IPS DF 6.9 (cell line): ENCODE measurements at regions not wholly inside any gene's neighbourhood (a gene's known extent, or its start where the extent isn't known, plus 50 kb on each side); places are given as distances from the start of the nearest gene placed in this dataset.

Experiments
- DNase-seq: peaks from one replicate; pipeline ENCODE4 v3.0.0-alpha.2; 2013; ENCODE audit warnings: low read depth, low spot score
- H3K27ac ChIP-seq: one replicate; pipeline ENCODE4 v1.5.1; 2013; ENCODE audit warnings: low read length, control low read depth
- H3K27me3 ChIP-seq: 2 replicates; pipeline ENCODE4 v1.6.1; 2013; ENCODE audit warnings: mild to moderate bottlenecking, low read length; ENCODE audit not compliant: control insufficient read depth, insufficient read depth
- H3K36me3 ChIP-seq: 2 replicates; pipeline ENCODE4 v1.6.1; 2013; ENCODE audit warnings: low read length; ENCODE audit not compliant: control insufficient read depth, insufficient read depth
- H3K4me1 ChIP-seq: 2 replicates; pipeline ENCODE4 v1.6.1; 2013; ENCODE audit warnings: low read length; ENCODE audit not compliant: control insufficient read depth, insufficient read depth
- H3K4me3 ChIP-seq: 2 replicates; pipeline ENCODE4 v1.5.1; 2013; ENCODE audit warnings: mild to moderate bottlenecking, low read length
- H3K9me3 ChIP-seq: 2 replicates; pipeline ENCODE4 v1.6.1; 2013; ENCODE audit warnings: low read length, inconsistent platforms; ENCODE audit not compliant: control insufficient read depth, insufficient read depth
- WGBS: extraction: QIAGEN DNeasy Blood & Tissue Kit; methylation state at CpG from one replicate; pipeline ENCODE4 v1.1.7; 2013; ENCODE audit warnings: mixed read lengths, missing lambda C conversion rate; ENCODE audit not compliant: insufficient read length, insufficient coverage; 5-methylcytosine and 5-hydroxymethylcytosine counted together

- Histone ChIP-seq H3K27ac (no peak overlapping the region), H3K36me3 (no peaks in the 10 kb centered on the region), H3K9me3 (no peaks in the 10 kb centered on the region), H3K4me1 (no peaks in the 10 kb centered on the region), H3K4me3 (no peak overlapping the region), H3K27me3 (no peaks in the 10 kb centered on the region)
- DNase-seq, result no peak
These were observed 153.8 kb upstream of the UBL3 start for GRCh38 chr13:30004204-30004603.

GRCh38 chr13:30002577-30002976 is 152.2 kb upstream of the UBL3 start:
- no peak for DNase-seq
- Histone ChIP-seq H3K27me3 (no peaks in the 10 kb centered on the region), H3K4me3 (no peak overlapping the region), H3K9me3 (no peaks in the 10 kb centered on the region), H3K27ac (no peak overlapping the region), H3K4me1 (no peaks in the 10 kb centered on the region), H3K36me3 (no peaks in the 10 kb centered on the region)
- no CpG with 5 or more reads among the region's 1 CpG for WGBS

- H3K27me3 ChIP-seq, result no peaks in the 10 kb centered on the region
- no peaks in the 10 kb centered on the region for H3K4me1 ChIP-seq
- no peak overlapping the region for H3K27ac ChIP-seq
- no peak for DNase-seq
- no CpG with 5 or more reads among the region's 11 CpGs for WGBS
- H3K9me3 ChIP-seq, result no peaks in the 10 kb centered on the region
- H3K36me3 ChIP-seq, result no peaks in the 10 kb centered on the region
- no peak overlapping the region for H3K4me3 ChIP-seq
These were observed 150.0 kb upstream of the UBL3 start for GRCh38 chr13:30000370-30000765.

- H3K9me3 ChIP-seq, result no peaks in the 10 kb centered on the region
- WGBS, result no CpG with 5 or more reads among the region's 18 CpGs
- H3K36me3 ChIP-seq, result no peaks in the 10 kb centered on the region
- H3K27ac ChIP-seq, result no peak overlapping the region
- no peaks in the 10 kb centered on the region for H3K27me3 ChIP-seq
- DNase-seq, result no peak
- no peak overlapping the region for H3K4me3 ChIP-seq
- no peaks in the 10 kb centered on the region for H3K4me1 ChIP-seq
These were observed 149.3 kb upstream of the UBL3 start for GRCh38 chr13:29999492-30000369.

GRCh38 chr13:29996316-29996715 is 145.9 kb upstream of the UBL3 start:
- no peaks in the 10 kb centered on the region for H3K9me3 ChIP-seq
- no peaks in the 10 kb centered on the region for H3K4me1 ChIP-seq
- H3K4me3 ChIP-seq, result no peak overlapping the region
- no peak for DNase-seq
- H3K27ac ChIP-seq, result no peak overlapping the region
- no peaks in the 10 kb centered on the region for H3K36me3 ChIP-seq
- H3K27me3 ChIP-seq, result no peaks in the 10 kb centered on the region
- WGBS, result no CpG with 5 or more reads among the region's 8 CpGs

- H3K27me3 ChIP-seq, result no peaks in the 10 kb centered on the region
- H3K4me1 ChIP-seq, result no peaks in the 10 kb centered on the region
- no peaks in the 10 kb centered on the region for H3K9me3 ChIP-seq
- H3K4me3 ChIP-seq, result no peak overlapping the region
- WGBS, result no CpG with 5 or more reads among the region's 10 CpGs
- no peaks in the 10 kb centered on the region for H3K36me3 ChIP-seq
- no peak for DNase-seq
- no peak overlapping the region for H3K27ac ChIP-seq
These were observed 144.6 kb upstream of the UBL3 start for GRCh38 chr13:29994911-29995595.

- Histone ChIP-seq H3K4me3 (no peak overlapping the region), H3K9me3 (no peaks in the 10 kb centered on the region), H3K4me1 (no peaks in the 10 kb centered on the region), H3K27ac (no peak overlapping the region), H3K27me3 (no peaks in the 10 kb centered on the region), H3K36me3 (no peaks in the 10 kb centered on the region)
- no peak for DNase-seq
- WGBS, result no CpG with 5 or more reads among the region's 12 CpGs
These were observed 143.5 kb upstream of the UBL3 start for GRCh38 chr13:29993716-29994488.

- no peaks in the 10 kb centered on the region for H3K36me3 ChIP-seq
These were observed 142.8 kb upstream of the UBL3 start for GRCh38 chr13:29993196-29993595.

GRCh38 chr13:29991343-29991742 is 140.9 kb upstream of the UBL3 start:
- no CpG with 5 or more reads among the region's 6 CpGs for WGBS

More at GRCh38 chr13:29993196-29993595, 142.8 kb upstream of the UBL3 start:
- DNase-seq, result no peak
- WGBS, result no CpG with 5 or more reads among the region's 4 CpGs
- Histone ChIP-seq H3K9me3 (no peaks in the 10 kb centered on the region), H3K27me3 (no peaks in the 10 kb centered on the region), H3K27ac (no peak overlapping the region), H3K4me1 (no peaks in the 10 kb centered on the region), H3K4me3 (no peak overlapping the region)

GRCh38 chr13:29987340-29987739 is 136.9 kb upstream of the UBL3 start:
- Histone ChIP-seq H3K36me3 (no peaks in the 10 kb centered on the region), H3K4me1 (no peaks in the 10 kb centered on the region), H3K27ac (no peak overlapping the region), H3K4me3 (no peak overlapping the region), H3K9me3 (no peaks in the 10 kb centered on the region), H3K27me3 (no peaks in the 10 kb centered on the region)
- DNase-seq, result no peak

More at GRCh38 chr13:29991343-29991742, 140.9 kb upstream of the UBL3 start:
- Histone ChIP-seq H3K4me3 (no peak overlapping the region), H3K27me3 (no peaks in the 10 kb centered on the region), H3K4me1 (no peaks in the 10 kb centered on the region), H3K9me3 (no peaks in the 10 kb centered on the region), H3K27ac (no peak overlapping the region), H3K36me3 (no peaks in the 10 kb centered on the region)
- no peak for DNase-seq
